Kidney (tissue), 13 donors: ENCODE measurements at regions not wholly inside any gene's neighbourhood (a gene's known extent, or its start where the extent isn't known, plus 50 kb on each side); places are given as distances from the start of the nearest gene placed in this dataset.

ENCODE experiments used
- DNase-seq, 5 donors: peaks; one replicate each; pipeline ENCODE4 v3.0.0-alpha.2; 2013 to 2020
- FAIRE-seq: peaks from 2 replicates; lab custom pipeline; 2012; peaks lifted over from hg19 to GRCh38; lab: Jason Lieb, UNC
- H3K27ac ChIP-seq, 2 donors: one replicate each; pipeline ENCODE4 v1.7.0; 2013; ENCODE audit warnings: low read depth in 2 of 2, low read length in 2 of 2, inconsistent platforms in 1 of 2
- H3K27me3 ChIP-seq: one replicate; pipeline ENCODE4 v1.7.1; 2013; ENCODE audit warnings: low read length, inconsistent platforms; ENCODE audit not compliant: control insufficient read depth, insufficient read depth
- H3K36me3 ChIP-seq, 3 donors: one replicate each; pipeline versions ENCODE4 v1.7.0 to v1.7.1; 2013; ENCODE audit warnings: low read length in 3 of 3, control low read depth in 1 of 3, inconsistent platforms in 1 of 3; ENCODE audit not compliant: insufficient read depth in 3 of 3, control insufficient read depth in 2 of 3
- H3K4me1 ChIP-seq, 3 donors: one replicate each; pipeline versions ENCODE4 v1.7.0 to v1.7.1; 2013; ENCODE audit warnings: low read length in 3 of 3, inconsistent platforms in 1 of 3, low read depth in 1 of 3; ENCODE audit not compliant: control insufficient read depth in 2 of 3, insufficient read depth in 2 of 3
- H3K4me3 ChIP-seq, 3 donors: one replicate each; pipeline versions ENCODE4 v1.7.0 to v1.8.1; 2013; ENCODE audit warnings: low read length in 3 of 3, control low read depth in 1 of 3, inconsistent platforms in 1 of 3
- H3K9ac ChIP-seq, 3 donors: one replicate each; pipeline versions ENCODE4 v1.7.0 to v1.7.1; 2013; ENCODE audit warnings: low read length in 3 of 3, control low read depth in 1 of 3, inconsistent platforms in 1 of 3
- H3K9me3 ChIP-seq, 3 donors: one replicate each; pipeline versions ENCODE4 v1.7.0 to v1.7.1; 2013; ENCODE audit warnings: low read length in 3 of 3, control low read depth in 1 of 3, inconsistent platforms in 1 of 3; ENCODE audit not compliant: control insufficient read depth in 2 of 3, insufficient read depth in 1 of 3
- CTCF ChIP-seq: IDR thresholded peaks from 3 replicates; pipeline ENCODE4 v1.5.1; 2012; ENCODE audit warnings: mild to moderate bottlenecking, moderate library complexity, borderline replicate concordance; ENCODE audit not compliant: insufficient read depth; ENCODE audit errors: extremely low read depth
- intact Hi-C: fragments of 100-400 bp; cut with DNase I; formaldehyde crosslinking; loops from one replicate; pipeline ENCODE4 v1.11.1; 2022
- donor health status: control.
- donor health status: control.
- donor health status: control.
- donor health status: control.
- donor health status: control.
- donor health status: DM: yes; HTN: yes; CAD: no.
- donor health status: Normal renal cell carcinoma (clear cell type).

DNA sequence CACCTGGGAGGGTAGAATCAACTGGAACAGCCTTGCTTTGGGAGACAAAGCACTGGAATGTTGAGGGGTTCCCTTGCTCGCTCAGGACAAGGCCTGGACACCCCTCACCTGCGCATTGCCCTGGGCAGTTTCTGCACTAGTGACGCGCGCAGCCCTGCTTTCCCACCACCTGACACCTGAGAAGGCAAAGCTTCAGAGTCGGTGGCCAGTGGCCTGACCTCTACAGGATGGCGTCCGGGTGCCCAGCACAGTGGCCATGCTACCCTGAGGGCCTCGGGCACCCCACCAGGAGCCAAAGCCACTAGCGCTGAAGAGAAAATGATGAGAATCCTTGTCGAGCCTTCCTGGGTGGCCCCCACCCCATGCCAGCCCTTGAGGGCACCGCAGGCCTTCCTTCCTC is 161.3 kb downstream of the OLFM1 start:
- Histone ChIP-seq H3K4me3 (no peak overlapping the region), H3K9ac (no peak overlapping the region), H3K36me3 (no peaks in the 10 kb centered on the region), H3K27ac (no peak overlapping the region), H3K4me1 (no peaks in the 10 kb centered on the region), H3K9me3 (no peaks in the 10 kb centered on the region), H3K27me3 (peaks cover 2% of the 10 kb centered on the region)
- peak in 1 of 5 donors; percentile 40 for DNase-seq
- intact Hi-C loops: no loop called here
- FAIRE-seq: no peak
- TF ChIP-seq CTCF: no peak

DNA sequence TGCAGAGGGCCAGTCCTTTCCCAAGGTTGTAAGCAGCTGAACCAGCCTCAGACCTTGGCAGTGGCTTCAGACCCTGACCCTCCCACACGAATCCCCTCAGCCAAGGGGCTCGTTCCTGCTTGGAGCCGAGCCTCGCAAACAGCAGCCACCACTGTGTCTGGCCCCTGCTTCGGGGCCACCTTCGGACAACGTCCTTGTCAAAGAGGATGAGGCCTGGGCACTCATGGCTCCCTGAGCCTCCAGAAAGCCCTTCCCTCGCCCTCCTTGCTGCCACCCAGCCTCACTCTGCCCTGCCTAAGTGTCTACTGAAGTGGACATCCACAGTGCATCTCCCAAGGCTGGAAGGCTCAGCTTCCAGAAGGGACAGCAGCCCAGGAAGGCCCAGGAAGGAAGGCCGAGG is 161.7 kb downstream of the OLFM1 start:
- H3K9ac ChIP-seq: no peak overlapping the region
- intact Hi-C loops: no loop called here
- H3K4me1 ChIP-seq: no peaks in the 10 kb centered on the region
- FAIRE-seq (no peak), DNase-seq (peak in 1 of 5 donors; percentile 33)
- H3K27me3 ChIP-seq: peaks cover 2% of the 10 kb centered on the region
- H3K4me3 ChIP-seq: no peak overlapping the region
- TF ChIP-seq CTCF: no peak
- H3K36me3 ChIP-seq: no peaks in the 10 kb centered on the region
- H3K27ac ChIP-seq: no peak overlapping the region
- no peaks in the 10 kb centered on the region for H3K9me3 ChIP-seq

DNA sequence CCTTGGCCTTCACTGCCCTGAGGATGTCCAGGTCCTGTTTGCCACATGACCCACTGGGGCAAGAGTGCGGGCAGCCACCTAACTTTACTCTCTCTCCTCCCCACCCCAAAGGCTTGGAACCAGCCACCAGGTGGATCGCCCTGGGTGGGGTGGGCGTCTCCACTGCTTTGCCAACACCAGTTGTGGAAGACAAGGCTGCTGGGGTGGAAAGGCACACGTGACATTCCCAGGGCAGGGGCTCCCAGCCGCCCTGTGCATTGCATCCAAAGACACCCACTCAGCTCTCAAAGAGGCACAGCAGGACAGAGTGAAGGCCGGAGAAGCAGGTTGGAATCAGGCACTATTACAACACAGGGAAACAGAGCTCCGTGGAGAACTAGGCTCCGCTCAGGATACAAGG is 162.2 kb downstream of the OLFM1 start:
- intact Hi-C loops: no loop called here
- no peaks in the 10 kb centered on the region for H3K4me1 ChIP-seq
- no peak for TF ChIP-seq CTCF
- H3K27me3 ChIP-seq: peaks cover 2% of the 10 kb centered on the region
- peak in 1 of 5 donors; percentile 37 for DNase-seq
- H3K36me3 ChIP-seq: no peaks in the 10 kb centered on the region
- no peak for FAIRE-seq
- no peak overlapping the region for H3K9ac ChIP-seq
- no peaks in the 10 kb centered on the region for H3K9me3 ChIP-seq
- no peak overlapping the region for H3K27ac ChIP-seq
- no peak overlapping the region for H3K4me3 ChIP-seq

DNA sequence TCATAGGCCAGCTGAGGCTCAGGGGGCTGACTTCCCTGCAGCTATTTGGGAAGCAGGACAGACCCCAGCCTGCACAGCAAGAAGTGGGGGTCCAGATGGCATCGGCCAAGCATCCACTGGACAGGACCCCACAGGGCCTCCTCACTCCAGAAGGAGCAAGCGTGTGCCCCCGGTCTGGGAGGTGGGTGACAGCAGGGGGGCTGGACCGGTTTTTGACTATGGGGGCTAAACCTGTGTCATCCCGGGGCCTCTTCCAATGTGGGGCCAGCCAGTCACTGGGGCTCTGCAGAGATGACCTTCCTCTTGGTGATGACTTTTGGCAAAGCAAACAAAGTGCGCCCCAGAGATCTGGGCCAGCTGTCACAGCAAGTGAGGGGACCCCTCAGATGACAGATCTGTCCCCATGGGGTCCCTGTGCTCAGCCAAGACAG is 163.9 kb downstream of the OLFM1 start:
- Histone ChIP-seq H3K9ac (no peak overlapping the region), H3K27ac (no peak overlapping the region), H3K27me3 (peaks cover 2% of the 10 kb centered on the region), H3K36me3 (no peaks in the 10 kb centered on the region), H3K9me3 (no peaks in the 10 kb centered on the region), H3K4me1 (no peaks in the 10 kb centered on the region), H3K4me3 (no peak overlapping the region)
- DNase-seq (peak in 1 of 5 donors; percentile 66), FAIRE-seq (no peak)
- no peak for TF ChIP-seq CTCF
- intact Hi-C loops: no loop called here
